Transverse colon (tissue), 4 donors: ENCODE measurements at regions not wholly inside any gene's neighbourhood (a gene's known extent, or its start where the extent isn't known, plus 50 kb on each side); places are given as distances from the start of the nearest gene placed in this dataset.

Experiments
- EP300 ChIP-seq: sonication (generic); formaldehyde crosslinking; IDR thresholded peaks from one replicate; pipeline ENCODE4 v1.6.1; 2017; ENCODE audit warnings: antibody characterized with exemption, low read depth
- POLR2A ChIP-seq: fragments of 450-650 bp; IDR thresholded peaks from one replicate; pipeline ENCODE4 v1.6.1; 2016; ENCODE audit warnings: antibody characterized with exemption, mild to moderate bottlenecking, moderate library complexity
- POLR2AphosphoS5 ChIP-seq, 3 donors: sonication (generic); formaldehyde crosslinking; IDR thresholded peaks; one replicate each; pipeline ENCODE4 v1.6.1; 2016; ENCODE audit warnings: antibody characterized with exemption in 3 of 3
- TF ChIP-seq, protein P1 (sequence below), 5 experiments: fragments of 200-600 bp in 3 of 5; fragments of 450-650 bp in 2 of 5; sonication (generic) in 3 of 5; IDR thresholded peaks; 1 replicate in 2 of 5; 2 replicates in 3 of 5; pipeline ENCODE4 v1.5.1; 2016 to 2017; ENCODE audit warnings: antibody characterized with exemption in 5 of 5, inconsistent platforms in 3 of 5, mild to moderate bottlenecking in 2 of 5, moderate library complexity in 1 of 5

GRCh38 chr9:118438810-118439209 lies 734.6 kb downstream of the TLR4 start:
- TF ChIP-seq, protein P1, sequence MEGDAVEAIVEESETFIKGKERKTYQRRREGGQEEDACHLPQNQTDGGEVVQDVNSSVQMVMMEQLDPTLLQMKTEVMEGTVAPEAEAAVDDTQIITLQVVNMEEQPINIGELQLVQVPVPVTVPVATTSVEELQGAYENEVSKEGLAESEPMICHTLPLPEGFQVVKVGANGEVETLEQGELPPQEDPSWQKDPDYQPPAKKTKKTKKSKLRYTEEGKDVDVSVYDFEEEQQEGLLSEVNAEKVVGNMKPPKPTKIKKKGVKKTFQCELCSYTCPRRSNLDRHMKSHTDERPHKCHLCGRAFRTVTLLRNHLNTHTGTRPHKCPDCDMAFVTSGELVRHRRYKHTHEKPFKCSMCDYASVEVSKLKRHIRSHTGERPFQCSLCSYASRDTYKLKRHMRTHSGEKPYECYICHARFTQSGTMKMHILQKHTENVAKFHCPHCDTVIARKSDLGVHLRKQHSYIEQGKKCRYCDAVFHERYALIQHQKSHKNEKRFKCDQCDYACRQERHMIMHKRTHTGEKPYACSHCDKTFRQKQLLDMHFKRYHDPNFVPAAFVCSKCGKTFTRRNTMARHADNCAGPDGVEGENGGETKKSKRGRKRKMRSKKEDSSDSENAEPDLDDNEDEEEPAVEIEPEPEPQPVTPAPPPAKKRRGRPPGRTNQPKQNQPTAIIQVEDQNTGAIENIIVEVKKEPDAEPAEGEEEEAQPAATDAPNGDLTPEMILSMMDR (IDR thresholded peaks at IDR 0.05): no peak
- TF ChIP-seq POLR2AphosphoS5 (IDR thresholded peaks at IDR 0.05) (peak in 1 of 3 donors; percentile 27), EP300 (peak; percentile 37), POLR2A (no peak)
